Hepatocyte (in vitro differentiated cells): ENCODE measurements at regions not wholly inside any gene's neighbourhood (a gene's known extent, or its start where the extent isn't known, plus 50 kb on each side); places are given as distances from the start of the nearest gene placed in this dataset.

Experiments used
- DNase-seq: peaks from one replicate; pipeline ENCODE4 v3.0.0-alpha.2; 2016; ENCODE audit warnings: low spot score
- H2AFZ ChIP-seq: fragments of 200-600 bp; sonication (generic); 2 replicates; pipeline ENCODE4 v1.6.0; 2016; ENCODE audit warnings: antibody characterized with exemption, mild to moderate bottlenecking
- H3K27ac ChIP-seq: fragments of 200-600 bp; sonication (generic); 2 replicates; pipeline ENCODE4 v1.5.1; 2016; ENCODE audit warnings: mild to moderate bottlenecking
- H3K27me3 ChIP-seq: fragments of 200-600 bp; sonication (generic); 2 replicates; pipeline ENCODE4 v1.6.1; 2016
- H3K36me3 ChIP-seq: fragments of 200-600 bp; sonication (generic); replicated peaks from 2 replicates; pipeline ENCODE4 v1.5.1; 2016; ENCODE audit warnings: low read depth; ENCODE audit not compliant: insufficient read depth
- H3K4me1 ChIP-seq: fragments of 200-600 bp; sonication (generic); 2 replicates; pipeline ENCODE4 v1.5.1; 2016; ENCODE audit warnings: mild to moderate bottlenecking, moderate library complexity; ENCODE audit not compliant: insufficient read depth
- H3K4me2 ChIP-seq: fragments of 200-600 bp; sonication (generic); 2 replicates; pipeline ENCODE4 v1.6.0; 2016
- H3K4me3 ChIP-seq: fragments of 200-600 bp; sonication (generic); 2 replicates; pipeline ENCODE4 v1.5.1; 2016; ENCODE audit warnings: mild to moderate bottlenecking
- H3K79me2 ChIP-seq: fragments of 200-600 bp; sonication (generic); 2 replicates; pipeline ENCODE4 v1.6.0; 2017; ENCODE audit warnings: mild to moderate bottlenecking
- H3K9me2 ChIP-seq: fragments of 200-600 bp; sonication (generic); replicated peaks from 2 replicates; pipeline ENCODE4 v1.6.0; 2017; ENCODE audit warnings: mild to moderate bottlenecking; ENCODE audit not compliant: insufficient read depth
- H3K9me3 ChIP-seq: fragments of 200-600 bp; sonication (generic); 2 replicates; pipeline ENCODE4 v1.5.1; 2016; ENCODE audit warnings: low read depth, mild to moderate bottlenecking
- H4K20me1 ChIP-seq: fragments of 200-600 bp; sonication (generic); 2 replicates; pipeline ENCODE4 v1.6.0; 2016; ENCODE audit warnings: mild to moderate bottlenecking; ENCODE audit not compliant: insufficient read depth, poor library complexity, severe bottlenecking
- EZH2 ChIP-seq: fragments of 200-600 bp; sonication (generic); IDR thresholded peaks from 2 replicates; pipeline ENCODE4 v1.6.1; 2016; ENCODE audit warnings: antibody characterized with exemption, mild to moderate bottlenecking, borderline replicate concordance
- EZH2phosphoT487 ChIP-seq: fragments of 200-600 bp; sonication (generic); IDR thresholded peaks from one replicate; pipeline ENCODE4 v1.6.1; 2018; ENCODE audit warnings: antibody characterized with exemption, mild to moderate bottlenecking, low read depth, moderate library complexity; ENCODE audit not compliant: unreplicated experiment, severe bottlenecking
- WGBS: methylation state at CpG from one replicate; pipeline ENCODE4 v1.1.6; 2016; ENCODE audit warnings: low lambda C conversion rate; ENCODE audit errors: missing lambda C conversion rate; 5-methylcytosine and 5-hydroxymethylcytosine counted together
- TF ChIP-seq, protein P1 (sequence below): fragments of 200-600 bp; sonication (generic); IDR thresholded peaks from 2 replicates; pipeline ENCODE4 v1.5.1; 2016; ENCODE audit warnings: antibody characterized with exemption, mild to moderate bottlenecking; ENCODE audit not compliant: poor library complexity

DNA sequence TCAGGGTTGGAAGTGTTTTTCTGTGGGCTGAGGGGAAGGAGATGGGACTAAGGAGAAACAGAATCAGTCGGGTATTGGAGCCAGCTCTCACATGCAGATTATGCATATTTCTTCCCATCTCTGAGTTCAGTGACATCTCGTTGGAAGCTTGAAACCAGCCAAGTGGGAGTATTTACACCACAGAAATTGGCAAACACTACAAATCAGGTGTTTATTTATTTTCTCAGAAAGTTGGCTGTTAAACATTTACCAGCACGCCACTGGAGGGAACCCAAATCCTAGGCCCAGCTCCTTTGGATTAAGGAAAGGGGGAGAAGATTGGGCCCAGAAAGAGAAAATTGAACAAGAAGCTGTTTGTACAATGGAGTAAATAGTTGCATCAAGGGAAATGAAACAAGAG is 72.1 kb upstream of the PITX1 start:
- 88% methylated on average over 3 of the region's 3 CpGs for WGBS
- no peak overlapping the region for H3K4me2 ChIP-seq
- H3K4me1 ChIP-seq, result peaks cover 4% of the 10 kb centered on the region
- no peaks in the 10 kb centered on the region for H3K27me3 ChIP-seq
- no peaks in the 10 kb centered on the region for H3K9me3 ChIP-seq
- no peaks in the 10 kb centered on the region for H3K9me2 ChIP-seq
- no peak for DNase-seq
- TF ChIP-seq EZH2phosphoT487 (no peak), EZH2 (no peak)
- TF ChIP-seq, protein P1, sequence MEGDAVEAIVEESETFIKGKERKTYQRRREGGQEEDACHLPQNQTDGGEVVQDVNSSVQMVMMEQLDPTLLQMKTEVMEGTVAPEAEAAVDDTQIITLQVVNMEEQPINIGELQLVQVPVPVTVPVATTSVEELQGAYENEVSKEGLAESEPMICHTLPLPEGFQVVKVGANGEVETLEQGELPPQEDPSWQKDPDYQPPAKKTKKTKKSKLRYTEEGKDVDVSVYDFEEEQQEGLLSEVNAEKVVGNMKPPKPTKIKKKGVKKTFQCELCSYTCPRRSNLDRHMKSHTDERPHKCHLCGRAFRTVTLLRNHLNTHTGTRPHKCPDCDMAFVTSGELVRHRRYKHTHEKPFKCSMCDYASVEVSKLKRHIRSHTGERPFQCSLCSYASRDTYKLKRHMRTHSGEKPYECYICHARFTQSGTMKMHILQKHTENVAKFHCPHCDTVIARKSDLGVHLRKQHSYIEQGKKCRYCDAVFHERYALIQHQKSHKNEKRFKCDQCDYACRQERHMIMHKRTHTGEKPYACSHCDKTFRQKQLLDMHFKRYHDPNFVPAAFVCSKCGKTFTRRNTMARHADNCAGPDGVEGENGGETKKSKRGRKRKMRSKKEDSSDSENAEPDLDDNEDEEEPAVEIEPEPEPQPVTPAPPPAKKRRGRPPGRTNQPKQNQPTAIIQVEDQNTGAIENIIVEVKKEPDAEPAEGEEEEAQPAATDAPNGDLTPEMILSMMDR, result no peak
- H4K20me1 ChIP-seq, result no peaks in the 10 kb centered on the region
- H3K79me2 ChIP-seq, result no peaks in the 10 kb centered on the region
- no peak overlapping the region for H2AFZ ChIP-seq
- no peak overlapping the region for H3K27ac ChIP-seq
- no peaks in the 10 kb centered on the region for H3K36me3 ChIP-seq
- no peak overlapping the region for H3K4me3 ChIP-seq

DNA sequence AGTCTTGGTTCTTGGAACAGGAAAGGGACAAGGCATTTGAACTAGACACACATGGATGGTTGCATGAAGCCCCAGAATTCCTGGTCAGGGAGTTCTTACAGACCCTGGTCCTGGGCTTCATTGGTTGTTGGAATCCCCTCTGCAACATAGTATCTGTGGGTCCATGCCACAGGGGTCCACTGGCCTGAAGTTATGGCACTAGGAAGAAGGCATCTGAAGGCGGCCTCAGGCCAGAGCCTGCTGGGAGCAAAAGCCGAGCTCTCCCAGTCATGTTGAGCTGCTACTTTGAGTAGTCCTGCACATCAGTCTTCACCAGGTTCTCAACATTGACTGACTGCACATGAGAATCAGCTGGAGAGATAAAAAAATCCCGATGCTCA is 71.1 kb upstream of the PITX1 start:
- Histone ChIP-seq H3K4me1 (peaks cover 4% of the 10 kb centered on the region), H3K36me3 (no peaks in the 10 kb centered on the region)
- 89% methylated on average over 3 of the region's 3 CpGs for WGBS

DNA sequence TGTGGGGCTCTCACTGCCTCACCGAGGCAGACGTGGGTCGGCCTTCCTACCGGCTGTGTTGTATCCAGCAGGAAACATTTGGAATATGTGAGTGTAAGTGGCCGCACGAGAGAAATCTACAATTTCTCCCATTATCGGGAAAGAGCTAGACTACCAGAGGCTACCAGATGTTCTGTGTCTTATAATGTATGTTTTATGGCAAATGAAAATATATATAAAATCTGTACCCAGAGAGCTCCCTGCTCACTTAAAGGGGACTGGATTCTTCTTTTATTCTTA is 69.5 kb upstream of the PITX1 start:
- Histone ChIP-seq H2AFZ (no peak overlapping the region), H3K4me3 (no peak overlapping the region), H3K4me1 (peaks cover 4% of the 10 kb centered on the region), H3K9me3 (no peaks in the 10 kb centered on the region), H3K4me2 (no peak overlapping the region), H3K27me3 (no peaks in the 10 kb centered on the region), H3K79me2 (no peaks in the 10 kb centered on the region), H3K36me3 (no peaks in the 10 kb centered on the region), H3K27ac (no peak overlapping the region), H4K20me1 (no peaks in the 10 kb centered on the region), H3K9me2 (no peaks in the 10 kb centered on the region)
- no peak for DNase-seq
- 84% methylated on average over 7 of the region's 7 CpGs for WGBS
- TF ChIP-seq EZH2phosphoT487, result no peak
- no peak for TF ChIP-seq EZH2
- TF ChIP-seq, protein P1, result no peak

More for the DNA sequence above, 71.1 kb upstream of the PITX1 start:
- H4K20me1 ChIP-seq, result no peaks in the 10 kb centered on the region
- no peaks in the 10 kb centered on the region for H3K79me2 ChIP-seq
- no peak for TF ChIP-seq EZH2
- TF ChIP-seq EZH2phosphoT487, result no peak
- TF ChIP-seq, protein P1, result no peak
- no peak overlapping the region for H3K4me2 ChIP-seq
- H3K9me2 ChIP-seq, result no peaks in the 10 kb centered on the region
- H3K4me3 ChIP-seq, result no peak overlapping the region
- no peak overlapping the region for H3K27ac ChIP-seq
- no peak for DNase-seq
- no peaks in the 10 kb centered on the region for H3K9me3 ChIP-seq
- H2AFZ ChIP-seq, result no peak overlapping the region
- H3K27me3 ChIP-seq, result no peaks in the 10 kb centered on the region
